Effector memory CD8-positive, alpha-beta T cell (primary cell): ENCODE measurements at regions not wholly inside any gene's neighbourhood (a gene's known extent, or its start where the extent isn't known, plus 50 kb on each side); places are given as distances from the start of the nearest gene placed in this dataset.

Source experiments
- ATAC-seq: fragments of 150-1000 bp; cut with Tn5 transposase; replicated peaks from 2 replicates; pipeline ENCODE4 v1.10.0; 2021; ENCODE audit warnings: mild to moderate bottlenecking, moderate library complexity
- DNase-seq, 3 experiments: peaks; one replicate each; pipeline ENCODE4 v3.0.0; 2021
- H3K27ac Mint-ChIP-seq, 2 donors: one replicate each; pipeline ENCODE4 v1.8.0; 2022; ENCODE audit warnings: mild to moderate bottlenecking in 2 of 2, mixed read lengths in 2 of 2, moderate library complexity in 2 of 2
- H3K27me3 Mint-ChIP-seq, 2 donors: one replicate each; pipeline ENCODE4 v1.8.0; 2022; ENCODE audit warnings: mixed read lengths in 2 of 2
- H3K36me3 Mint-ChIP-seq: one replicate; pipeline ENCODE4 v1.8.0; 2022; ENCODE audit warnings: mild to moderate bottlenecking, moderate library complexity, mixed read lengths; ENCODE audit not compliant: insufficient read depth
- H3K4me1 Mint-ChIP-seq, 2 donors: one replicate each; pipeline ENCODE4 v1.8.0; 2022; ENCODE audit warnings: low read depth in 2 of 2, mixed read lengths in 2 of 2
- H3K4me3 Mint-ChIP-seq, 2 donors: one replicate each; pipeline ENCODE4 v1.8.0; 2022; ENCODE audit warnings: mild to moderate bottlenecking in 2 of 2, mixed read lengths in 2 of 2, moderate library complexity in 2 of 2
- H3K9me3 Mint-ChIP-seq, 2 donors: one replicate each; pipeline ENCODE4 v1.8.0; 2022; ENCODE audit warnings: mixed read lengths in 2 of 2

- Mint-ChIP-seq H3K9me3 (peaks cover 0 to 6% of the 10 kb centered on the region in 2 donors), H3K36me3 (no peaks in the 10 kb centered on the region), H3K4me1 (no peaks in the 10 kb centered on the region), H3K27me3 (peaks cover 0 to 7% of the 10 kb centered on the region in 2 donors), H3K4me3 (no peak overlapping the region), H3K27ac (no peak overlapping the region)
- ATAC-seq (no peak), DNase-seq (no peak)
These were observed 97.4 kb downstream of the OSR1 start for GRCh38 chr2:19261061-19261460.

GRCh38 chr2:19256121-19256601, 102.3 kb downstream of the OSR1 start:
- Mint-ChIP-seq H3K4me1 (no peaks in the 10 kb centered on the region), H3K27me3 (no peaks in the 10 kb centered on the region), H3K36me3 (no peaks in the 10 kb centered on the region), H3K9me3 (peaks cover 0 to 6% of the 10 kb centered on the region in 2 donors), H3K27ac (no peak overlapping the region), H3K4me3 (no peak overlapping the region)
- DNase-seq = no peak
- ATAC-seq = no peak

GRCh38 chr2:19255481-19255880, 102.9 kb downstream of the OSR1 start:
- H3K27ac Mint-ChIP-seq = no peak overlapping the region
- peaks cover 0 to 6% of the 10 kb centered on the region in 2 donors for H3K9me3 Mint-ChIP-seq
- H3K36me3 Mint-ChIP-seq = no peaks in the 10 kb centered on the region
- no peak for ATAC-seq
- H3K27me3 Mint-ChIP-seq = no peaks in the 10 kb centered on the region
- DNase-seq = no peak
- no peaks in the 10 kb centered on the region for H3K4me1 Mint-ChIP-seq
- no peak overlapping the region for H3K4me3 Mint-ChIP-seq

- DNase-seq (no peak), ATAC-seq (no peak)
- Mint-ChIP-seq H3K4me3 (no peak overlapping the region), H3K27ac (no peak overlapping the region), H3K36me3 (no peaks in the 10 kb centered on the region), H3K27me3 (no peaks in the 10 kb centered on the region), H3K4me1 (no peaks in the 10 kb centered on the region), H3K9me3 (no peaks in the 10 kb centered on the region)
These were observed 106.9 kb downstream of the OSR1 start for GRCh38 chr2:19251554-19251953.

- no peaks in the 10 kb centered on the region for H3K4me1 Mint-ChIP-seq
- DNase-seq (no peak), ATAC-seq (no peak)
- no peaks in the 10 kb centered on the region for H3K27me3 Mint-ChIP-seq
- no peak overlapping the region for H3K4me3 Mint-ChIP-seq
- no peak overlapping the region for H3K27ac Mint-ChIP-seq
- no peaks in the 10 kb centered on the region for H3K9me3 Mint-ChIP-seq
- H3K36me3 Mint-ChIP-seq = no peaks in the 10 kb centered on the region
These were observed 107.5 kb downstream of the OSR1 start for GRCh38 chr2:19250906-19251305.

GRCh38 chr2:19247186-19247585, 111.2 kb downstream of the OSR1 start:
- no peaks in the 10 kb centered on the region for H3K27me3 Mint-ChIP-seq
- H3K4me1 Mint-ChIP-seq = no peaks in the 10 kb centered on the region
- ATAC-seq (no peak), DNase-seq (no peak)
- no peak overlapping the region for H3K27ac Mint-ChIP-seq
- no peaks in the 10 kb centered on the region for H3K9me3 Mint-ChIP-seq
- no peak overlapping the region for H3K4me3 Mint-ChIP-seq
- no peaks in the 10 kb centered on the region for H3K36me3 Mint-ChIP-seq

- no peak for ATAC-seq
- H3K36me3 Mint-ChIP-seq = no peaks in the 10 kb centered on the region
These were observed 111.9 kb downstream of the OSR1 start for GRCh38 chr2:19246496-19246895.

GRCh38 chr2:19244460-19245363, 113.7 kb downstream of the OSR1 start:
- Mint-ChIP-seq H3K36me3 (no peaks in the 10 kb centered on the region), H3K27me3 (peaks cover 0 to 11% of the 10 kb centered on the region in 2 donors), H3K27ac (no peak overlapping the region), H3K4me1 (no peaks in the 10 kb centered on the region), H3K9me3 (no peaks in the 10 kb centered on the region), H3K4me3 (no peak overlapping the region)
- ATAC-seq = no peak
- no peak for DNase-seq

More at GRCh38 chr2:19246496-19246895, 111.9 kb downstream of the OSR1 start:
- peaks cover 0 to under 1% of the 10 kb centered on the region in 2 donors for H3K27me3 Mint-ChIP-seq
- no peak for DNase-seq
- H3K4me3 Mint-ChIP-seq = no peak overlapping the region
- H3K27ac Mint-ChIP-seq = no peak overlapping the region
- H3K4me1 Mint-ChIP-seq = no peaks in the 10 kb centered on the region
- no peaks in the 10 kb centered on the region for H3K9me3 Mint-ChIP-seq

- H3K27ac Mint-ChIP-seq = no peak overlapping the region
- ATAC-seq (no peak), DNase-seq (no peak)
- H3K4me1 Mint-ChIP-seq = no peaks in the 10 kb centered on the region
- H3K9me3 Mint-ChIP-seq = no peaks in the 10 kb centered on the region
- H3K4me3 Mint-ChIP-seq = no peak overlapping the region
- peaks cover 0 to 11% of the 10 kb centered on the region in 2 donors for H3K27me3 Mint-ChIP-seq
- no peaks in the 10 kb centered on the region for H3K36me3 Mint-ChIP-seq
These were observed 119.9 kb downstream of the OSR1 start for GRCh38 chr2:19238440-19239060.

- DNase-seq (no peak), ATAC-seq (no peak)
- no peaks in the 10 kb centered on the region for H3K4me1 Mint-ChIP-seq
- H3K36me3 Mint-ChIP-seq = no peaks in the 10 kb centered on the region
- no peak overlapping the region for H3K4me3 Mint-ChIP-seq
- no peaks in the 10 kb centered on the region for H3K9me3 Mint-ChIP-seq
- H3K27me3 Mint-ChIP-seq = no peaks in the 10 kb centered on the region
- no peak overlapping the region for H3K27ac Mint-ChIP-seq
These were observed 123.1 kb downstream of the OSR1 start for GRCh38 chr2:19235308-19235707.

- Mint-ChIP-seq H3K27me3 (peaks cover 6 to 7% of the 10 kb centered on the region in 2 donors), H3K9me3 (no peaks in the 10 kb centered on the region), H3K27ac (no peak overlapping the region), H3K4me1 (no peaks in the 10 kb centered on the region), H3K4me3 (no peak overlapping the region), H3K36me3 (no peaks in the 10 kb centered on the region)
- DNase-seq = no peak
- no peak for ATAC-seq
These were observed 126.1 kb downstream of the OSR1 start for GRCh38 chr2:19232312-19232711.

GRCh38 chr2:19231625-19232024, 126.8 kb downstream of the OSR1 start:
- DNase-seq = no peak
- Mint-ChIP-seq H3K27ac (no peak overlapping the region), H3K36me3 (no peaks in the 10 kb centered on the region), H3K4me3 (no peak overlapping the region), H3K4me1 (no peaks in the 10 kb centered on the region), H3K9me3 (no peaks in the 10 kb centered on the region), H3K27me3 (peaks cover 6 to 7% of the 10 kb centered on the region in 2 donors)
- no peak for ATAC-seq

- no peaks in the 10 kb centered on the region for H3K4me1 Mint-ChIP-seq
- DNase-seq = no peak
- H3K36me3 Mint-ChIP-seq = no peaks in the 10 kb centered on the region
- no peak for ATAC-seq
- no peak overlapping the region for H3K4me3 Mint-ChIP-seq
- H3K27me3 Mint-ChIP-seq = peaks cover 6 to 7% of the 10 kb centered on the region in 2 donors
- H3K27ac Mint-ChIP-seq = no peak overlapping the region
- H3K9me3 Mint-ChIP-seq = no peaks in the 10 kb centered on the region
These were observed 127.8 kb downstream of the OSR1 start for GRCh38 chr2:19230626-19231025.

GRCh38 chr2:19228715-19229114, 129.7 kb downstream of the OSR1 start:
- Mint-ChIP-seq H3K27ac (no peak overlapping the region), H3K4me3 (no peak overlapping the region), H3K9me3 (no peaks in the 10 kb centered on the region), H3K36me3 (no peaks in the 10 kb centered on the region), H3K27me3 (peaks cover 6 to 7% of the 10 kb centered on the region in 2 donors), H3K4me1 (no peaks in the 10 kb centered on the region)
- no peak for DNase-seq
- ATAC-seq = no peak
